ENCODE measurements at regions not wholly inside any gene's neighbourhood (a gene's known extent, or its start where the extent isn't known, plus 50 kb on each side); places are given as distances from the start of the nearest gene placed in this dataset.

GRCh38 chr20:11820838-11821237 is 96.9 kb upstream of the BTBD3 start:
- Histone ChIP-seq H2AFZ (ENCODE audit: low read depth, low read length) (no peak overlapping the region), H3K9ac (ENCODE audit: low read length) (no peak overlapping the region), H3K27me3 (ENCODE audit: insufficient read depth, low read depth, low read length) (no peaks in the 10 kb centered on the region)

GRCh38 chr20:11822540-11822794 is 95.2 kb upstream of the BTBD3 start:
- no peaks in the 10 kb centered on the region for H3F3A ChIP-seq (ENCODE audit: insufficient read depth, low read length, poor library complexity, severe bottlenecking)
- no peak overlapping the region for H3K27ac ChIP-seq (ENCODE audit: low read length)
- H3K9ac ChIP-seq (ENCODE audit: low read length), result no peak overlapping the region
- no peaks in the 10 kb centered on the region for H3K79me2 ChIP-seq (replicated peaks; ENCODE audit: insufficient read depth, low read length)
- no peak for TF ChIP-seq EZH2 (IDR thresholded peaks at IDR 0.05; ENCODE audit: borderline replicate concordance, insufficient read depth, low read length, poor library complexity, severe bottlenecking)
- no peak for TF ChIP-seq CTCF (IDR thresholded peaks at IDR 0.05; ENCODE audit: poor library complexity, severe bottlenecking)
- TF ChIP-seq POLR2AphosphoS5 (IDR thresholded peaks at IDR 0.05), result no peak
- no peak for TF ChIP-seq EP300 (conservative IDR thresholded peaks at IDR 0.05; ENCODE audit: poor library complexity, severe bottlenecking)
- no peak for TF ChIP-seq SMC3 (conservative IDR thresholded peaks at IDR 0.05; ENCODE audit: poor library complexity)
- no peak for TF ChIP-seq TAF1 (IDR thresholded peaks at IDR 0.05; ENCODE audit: low read depth)
- no peak for TF ChIP-seq REST (IDR thresholded peaks at IDR 0.05; ENCODE audit: borderline replicate concordance)
- TF ChIP-seq MXI1 (conservative IDR thresholded peaks at IDR 0.05; ENCODE audit: poor library complexity, severe bottlenecking), result no peak
- TF ChIP-seq RAD21 (conservative IDR thresholded peaks at IDR 0.05), result no peak
- no peaks in the 10 kb centered on the region for H3K9me2 ChIP-seq (ENCODE audit: insufficient read depth, low read length)
- no peak overlapping the region for H3K4me3 ChIP-seq (ENCODE audit: low read length)
- H3K27me3 ChIP-seq (ENCODE audit: insufficient read depth, low read depth, low read length), result no peaks in the 10 kb centered on the region
- no peak overlapping the region for H3K4me2 ChIP-seq (ENCODE audit: low read length)
- H3K9me3 ChIP-seq (ENCODE audit: low read length), result no peaks in the 10 kb centered on the region
- no peaks in the 10 kb centered on the region for H4K20me1 ChIP-seq (ENCODE audit: insufficient read depth)
- no peak overlapping the region for H2AFZ ChIP-seq (ENCODE audit: low read depth, low read length)
- H3K36me3 ChIP-seq (ENCODE audit: insufficient read depth, low read length), result no peaks in the 10 kb centered on the region

More at GRCh38 chr20:11820838-11821237, 96.9 kb upstream of the BTBD3 start:
- H3K4me2 ChIP-seq (ENCODE audit: low read length), result no peak overlapping the region
- H4K20me1 ChIP-seq (ENCODE audit: insufficient read depth), result no peaks in the 10 kb centered on the region
- H3K4me3 ChIP-seq (ENCODE audit: low read length), result no peak overlapping the region
- H3K36me3 ChIP-seq (ENCODE audit: insufficient read depth, low read length), result no peaks in the 10 kb centered on the region
- H3K27ac ChIP-seq (ENCODE audit: low read length), result no peak overlapping the region
- TF ChIP-seq EP300 (conservative IDR thresholded peaks at IDR 0.05; ENCODE audit: poor library complexity, severe bottlenecking) (no peak), RAD21 (conservative IDR thresholded peaks at IDR 0.05) (no peak)
- H3K9me2 ChIP-seq (ENCODE audit: insufficient read depth, low read length), result no peaks in the 10 kb centered on the region
- H3K9me3 ChIP-seq (ENCODE audit: low read length), result no peaks in the 10 kb centered on the region
- no peaks in the 10 kb centered on the region for H3F3A ChIP-seq (ENCODE audit: insufficient read depth, low read length, poor library complexity, severe bottlenecking)
- no peaks in the 10 kb centered on the region for H3K79me2 ChIP-seq (replicated peaks; ENCODE audit: insufficient read depth, low read length)

GRCh38 chr20:11826334-11826733 is 91.4 kb upstream of the BTBD3 start:
- Histone ChIP-seq H4K20me1 (ENCODE audit: insufficient read depth) (no peaks in the 10 kb centered on the region), H3K9ac (ENCODE audit: low read length) (no peak overlapping the region), H3K79me2 (replicated peaks; ENCODE audit: insufficient read depth, low read length) (no peaks in the 10 kb centered on the region), H3K9me3 (ENCODE audit: low read length) (no peaks in the 10 kb centered on the region), H3K36me3 (ENCODE audit: insufficient read depth, low read length) (no peaks in the 10 kb centered on the region), H2AFZ (ENCODE audit: low read depth, low read length) (no peak overlapping the region), H3F3A (ENCODE audit: insufficient read depth, low read length, poor library complexity, severe bottlenecking) (no peaks in the 10 kb centered on the region), H3K4me3 (ENCODE audit: low read length) (no peak overlapping the region), H3K27ac (ENCODE audit: low read length) (no peak overlapping the region), H3K9me2 (ENCODE audit: insufficient read depth, low read length) (no peaks in the 10 kb centered on the region), H3K27me3 (ENCODE audit: insufficient read depth, low read depth, low read length) (no peaks in the 10 kb centered on the region), H3K4me2 (ENCODE audit: low read length) (no peak overlapping the region)
- TF ChIP-seq RAD21 (conservative IDR thresholded peaks at IDR 0.05) (no peak), EP300 (conservative IDR thresholded peaks at IDR 0.05; ENCODE audit: poor library complexity, severe bottlenecking) (no peak), REST (IDR thresholded peaks at IDR 0.05; ENCODE audit: borderline replicate concordance) (no peak), SMC3 (conservative IDR thresholded peaks at IDR 0.05; ENCODE audit: poor library complexity) (no peak), MXI1 (conservative IDR thresholded peaks at IDR 0.05; ENCODE audit: poor library complexity, severe bottlenecking) (no peak), CTCF (IDR thresholded peaks at IDR 0.05; ENCODE audit: poor library complexity, severe bottlenecking) (no peak), TAF1 (IDR thresholded peaks at IDR 0.05; ENCODE audit: low read depth) (no peak), POLR2AphosphoS5 (IDR thresholded peaks at IDR 0.05) (no peak), EZH2 (IDR thresholded peaks at IDR 0.05; ENCODE audit: borderline replicate concordance, insufficient read depth, low read length, poor library complexity, severe bottlenecking) (no peak)

Data from neural cell (in vitro differentiated cells).